GM12878 (cell line): ENCODE measurements at regions not wholly inside any gene's neighbourhood (a gene's known extent, or its start where the extent isn't known, plus 50 kb on each side); places are given as distances from the start of the nearest gene placed in this dataset.

Experiments used
- ATAC-seq: fragments of 200-7000 bp; cut with Tn5 transposase; 3 replicates; pipeline ENCODE4 v1.9.1; 2020; ENCODE audit warnings: mild to moderate bottlenecking, moderate library complexity
- BruUV-seq: library from RNA; stranded (reverse); fragments of 400-500 nt; replicated peaks from 2 replicates; lab custom pipeline; 2021; lab: Mats Ljungman, UMichigan
- CTCF ChIA-PET: fragments of 300-600 bp; sonication (Branson Sonifier 250); formaldehyde crosslinking; extraction: SDS; loops from one replicate; lab custom pipeline; 2021; ENCODE audit warnings: inconsistent platforms; lab: Yijun Ruan, JAX
- POLR2A ChIA-PET: fragments of 350-600 bp; formaldehyde crosslinking; extraction: SDS; loops from one replicate; lab custom pipeline; 2021; ENCODE audit warnings: inconsistent platforms; lab: Charles Lee
- RAD21 ChIA-PET: fragments of 300-600 bp; sonication (Branson Sonifier 250); formaldehyde crosslinking; loops from one replicate; lab custom pipeline; 2023; ENCODE audit warnings: antibody characterized with exemption; ENCODE audit not compliant: unreplicated experiment; lab: Charles Lee
- SMC1A ChIA-PET: fragments of 300-600 bp; sonication (Branson Sonifier 250); formaldehyde crosslinking; loops from one replicate; lab custom pipeline; 2023; ENCODE audit not compliant: unreplicated experiment, uncharacterized antibody; lab: Charles Lee
- DNase-seq: peaks from one replicate; pipeline ENCODE4 v3.0.0-alpha.2; 2011; ENCODE audit warnings: low read depth, low spot score
- FAIRE-seq: peaks from 3 replicates; lab custom pipeline; 2011; peaks lifted over from hg19 to GRCh38; lab: Jason Lieb, UNC
- H2AFZ ChIP-seq: 2 replicates; pipeline ENCODE4 v1.6.0; 2011; ENCODE audit warnings: low read depth, low read length, control low read depth; ENCODE audit not compliant: control insufficient read depth
- H3K27ac ChIP-seq: 2 replicates; pipeline ENCODE4 v1.5.1; 2011; ENCODE audit warnings: control low read depth; ENCODE audit not compliant: control insufficient read depth, insufficient read depth
- H3K27me3 ChIP-seq, 2 experiments: replicated peaks in 1 of 2; 2 replicates each; pipeline versions ENCODE4 v1.6.0 to v1.6.1; 2011; ENCODE audit warnings: low read length in 1 of 2; ENCODE audit not compliant: control insufficient read depth in 2 of 2, insufficient read depth in 2 of 2
- H3K36me3 ChIP-seq, 2 experiments: 2 replicates each; pipeline ENCODE4 v1.5.1; 2011; ENCODE audit warnings: low read length in 1 of 2; ENCODE audit not compliant: control insufficient read depth in 2 of 2, insufficient read depth in 2 of 2
- H3K4me1 ChIP-seq: 2 replicates; pipeline ENCODE4 v1.6.1; 2011; ENCODE audit warnings: mild to moderate bottlenecking, low read length, moderate library complexity, mixed read lengths; ENCODE audit not compliant: control insufficient read depth, insufficient read depth
- H3K4me2 ChIP-seq: 2 replicates; pipeline ENCODE4 v1.6.0; 2011; ENCODE audit warnings: control low read depth; ENCODE audit not compliant: control insufficient read depth, insufficient read depth
- H3K4me3 ChIP-seq: fragments of 200-600 bp; sonication (generic); 2 replicates; pipeline ENCODE4 v1.5.1; 2016
- H3K79me2 ChIP-seq: 2 replicates; pipeline ENCODE4 v1.6.0; 2011; ENCODE audit warnings: low read length; ENCODE audit not compliant: control insufficient read depth, insufficient read depth
- H3K9ac ChIP-seq: 2 replicates; pipeline ENCODE4 v1.8.0; 2011; ENCODE audit warnings: low read length, control low read depth, mixed read lengths; ENCODE audit not compliant: control insufficient read depth, insufficient read depth
- H3K9me3 ChIP-seq: replicated peaks from 3 replicates; pipeline ENCODE4 v1.5.1; 2011; ENCODE audit warnings: mild to moderate bottlenecking, low read length; ENCODE audit not compliant: control insufficient read depth, insufficient read depth
- H4K20me1 ChIP-seq: 2 replicates; pipeline ENCODE4 v1.6.0; 2011; ENCODE audit not compliant: control insufficient read depth, insufficient read depth
- MXI1 ChIP-seq: fragments of 150-350 bp; IDR thresholded peaks from 2 replicates; pipeline ENCODE4 v1.6.1; 2011; ENCODE audit warnings: low read depth, mild to moderate bottlenecking, inconsistent platforms, low read length, improper control_type of control experiment
- SUZ12 ChIP-seq: fragments of 200-600 bp; sonication (generic); IDR thresholded peaks from one replicate; pipeline ENCODE4 v1.6.1; 2018; ENCODE audit warnings: antibody characterized with exemption, mild to moderate bottlenecking; ENCODE audit not compliant: unreplicated experiment
- USF1 ChIP-seq: IDR thresholded peaks from 2 replicates; pipeline ENCODE4 v1.6.1; 2011; ENCODE audit warnings: borderline replicate concordance, low read depth, mild to moderate bottlenecking, moderate library complexity, mixed read lengths, low read length; ENCODE audit not compliant: insufficient read depth; ENCODE audit errors: extremely low read length
- ZZZ3 ChIP-seq: IDR thresholded peaks from 2 replicates; pipeline ENCODE4 v1.6.1; 2011; ENCODE audit warnings: low read depth; ENCODE audit not compliant: control insufficient read depth, insufficient read length
- WGBS: methylation state at CpG from one replicate; pipeline ENCODE4 v1.1.6; 2016; ENCODE audit warnings: low lambda C conversion rate; ENCODE audit not compliant: insufficient replicate concordance, insufficient coverage; ENCODE audit errors: missing lambda C conversion rate; 5-methylcytosine and 5-hydroxymethylcytosine counted together
- in situ Hi-C: fragments of 300-500 bp; cut with MboI; formaldehyde crosslinking; loops from 9 replicates; pipeline ENCODE4 v1.14.3; 2018; ENCODE audit warnings: mixed read lengths
- intact Hi-C: fragments of 100-400 bp; cut with micrococcal nuclease; formaldehyde crosslinking; loops from one replicate; pipeline ENCODE4 v1.14.2; 2022; ENCODE audit not compliant: unreplicated experiment
- TF ChIP-seq, protein P1 (sequence below): IDR thresholded peaks from 2 replicates; pipeline ENCODE4 v1.6.1; 2012; ENCODE audit warnings: improper control_type of control experiment, low read depth, low read length; ENCODE audit not compliant: insufficient replicate concordance
- TF ChIP-seq, protein P2 (sequence below): fragments of 450-650 bp; IDR thresholded peaks from 2 replicates; pipeline ENCODE4 v1.6.1; 2018; ENCODE audit warnings: mild to moderate bottlenecking, low read depth, moderate library complexity; ENCODE audit not compliant: partially characterized antibody
- TF ChIP-seq, protein P3 (sequence below): fragments of 450-650 bp; IDR thresholded peaks from 2 replicates; pipeline ENCODE4 v1.6.1; 2017; ENCODE audit warnings: mild to moderate bottlenecking, low read depth, inconsistent platforms; ENCODE audit not compliant: poor library complexity, severe bottlenecking

- TF ChIP-seq, protein P1, sequence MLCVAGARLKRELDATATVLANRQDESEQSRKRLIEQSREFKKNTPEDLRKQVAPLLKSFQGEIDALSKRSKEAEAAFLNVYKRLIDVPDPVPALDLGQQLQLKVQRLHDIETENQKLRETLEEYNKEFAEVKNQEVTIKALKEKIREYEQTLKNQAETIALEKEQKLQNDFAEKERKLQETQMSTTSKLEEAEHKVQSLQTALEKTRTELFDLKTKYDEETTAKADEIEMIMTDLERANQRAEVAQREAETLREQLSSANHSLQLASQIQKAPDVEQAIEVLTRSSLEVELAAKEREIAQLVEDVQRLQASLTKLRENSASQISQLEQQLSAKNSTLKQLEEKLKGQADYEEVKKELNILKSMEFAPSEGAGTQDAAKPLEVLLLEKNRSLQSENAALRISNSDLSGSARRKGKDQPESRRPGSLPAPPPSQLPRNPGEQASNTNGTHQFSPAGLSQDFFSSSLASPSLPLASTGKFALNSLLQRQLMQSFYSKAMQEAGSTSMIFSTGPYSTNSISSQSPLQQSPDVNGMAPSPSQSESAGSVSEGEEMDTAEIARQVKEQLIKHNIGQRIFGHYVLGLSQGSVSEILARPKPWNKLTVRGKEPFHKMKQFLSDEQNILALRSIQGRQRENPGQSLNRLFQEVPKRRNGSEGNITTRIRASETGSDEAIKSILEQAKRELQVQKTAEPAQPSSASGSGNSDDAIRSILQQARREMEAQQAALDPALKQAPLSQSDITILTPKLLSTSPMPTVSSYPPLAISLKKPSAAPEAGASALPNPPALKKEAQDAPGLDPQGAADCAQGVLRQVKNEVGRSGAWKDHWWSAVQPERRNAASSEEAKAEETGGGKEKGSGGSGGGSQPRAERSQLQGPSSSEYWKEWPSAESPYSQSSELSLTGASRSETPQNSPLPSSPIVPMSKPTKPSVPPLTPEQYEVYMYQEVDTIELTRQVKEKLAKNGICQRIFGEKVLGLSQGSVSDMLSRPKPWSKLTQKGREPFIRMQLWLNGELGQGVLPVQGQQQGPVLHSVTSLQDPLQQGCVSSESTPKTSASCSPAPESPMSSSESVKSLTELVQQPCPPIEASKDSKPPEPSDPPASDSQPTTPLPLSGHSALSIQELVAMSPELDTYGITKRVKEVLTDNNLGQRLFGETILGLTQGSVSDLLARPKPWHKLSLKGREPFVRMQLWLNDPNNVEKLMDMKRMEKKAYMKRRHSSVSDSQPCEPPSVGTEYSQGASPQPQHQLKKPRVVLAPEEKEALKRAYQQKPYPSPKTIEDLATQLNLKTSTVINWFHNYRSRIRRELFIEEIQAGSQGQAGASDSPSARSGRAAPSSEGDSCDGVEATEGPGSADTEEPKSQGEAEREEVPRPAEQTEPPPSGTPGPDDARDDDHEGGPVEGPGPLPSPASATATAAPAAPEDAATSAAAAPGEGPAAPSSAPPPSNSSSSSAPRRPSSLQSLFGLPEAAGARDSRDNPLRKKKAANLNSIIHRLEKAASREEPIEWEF = no peak
- TF ChIP-seq USF1 = no peak
- no peak for TF ChIP-seq MXI1
- no peak for TF ChIP-seq SUZ12
- TF ChIP-seq, all 136 proteins: peak for 0
Observed at GRCh38 chr3:124269619-124270018, 277.7 kb upstream of the ROPN1 start (continued).

DNA sequence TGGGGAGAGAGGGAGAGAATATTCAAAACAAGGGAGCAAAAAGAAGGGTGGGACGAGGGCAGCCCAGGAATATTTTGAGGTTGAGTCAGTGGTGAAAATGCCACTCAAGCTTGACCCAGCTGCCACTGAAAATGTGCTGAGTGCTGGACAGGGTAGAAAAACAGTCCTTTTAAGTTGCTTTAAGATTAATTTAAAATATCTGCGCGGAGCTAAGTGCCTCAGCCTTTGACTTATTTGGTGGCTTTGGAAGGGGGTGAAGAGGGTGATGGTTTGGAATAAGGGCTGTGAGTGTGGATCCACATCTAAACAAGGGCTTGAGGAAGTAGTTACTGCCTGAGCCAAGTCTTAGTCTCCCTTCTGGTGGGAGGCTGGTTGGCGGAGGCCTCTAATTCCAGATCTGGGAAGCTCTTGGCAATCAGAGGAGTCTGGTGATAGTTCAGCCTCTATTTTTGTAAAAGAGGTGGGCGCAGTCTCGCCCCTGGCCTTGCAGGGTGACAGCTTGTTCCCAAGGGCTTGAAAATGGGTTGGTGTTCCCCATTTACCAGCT, 280.8 kb upstream of the ROPN1 start:
- Histone ChIP-seq H3K27ac (no peak overlapping the region), H3K9ac (no peak overlapping the region), H3K4me3 (no peak overlapping the region), H3K79me2 (no peaks in the 10 kb centered on the region), H3K9me3 (no peaks in the 10 kb centered on the region), H3K4me1 (no peaks in the 10 kb centered on the region), H3K27me3 (no peaks in the 10 kb centered on the region; a peak in 1 of 4 replicates), H3K4me2 (no peak overlapping the region), H2AFZ (no peak overlapping the region), H3K36me3 (no peaks in the 10 kb centered on the region), H4K20me1 (no peaks in the 10 kb centered on the region)
- BruUV-seq = no TSS peak
- 40% methylated on average over 6 of the region's 6 CpGs for WGBS
- ChIA-PET POLR2A (no interaction called here), SMC1A (no interaction called here), CTCF (interaction anchor here (1.4 kb wide), 1 partner anchor 8 kb away, joined by 4 read pairs; no protein-coding TSS in a partner anchor), RAD21 (no interaction called here)
- intact Hi-C loops (no loop called here), in situ Hi-C loops (no loop called here)
- FAIRE-seq = no peak
- ATAC-seq = no peak
- no peak for DNase-seq
- TF ChIP-seq, protein P2, sequence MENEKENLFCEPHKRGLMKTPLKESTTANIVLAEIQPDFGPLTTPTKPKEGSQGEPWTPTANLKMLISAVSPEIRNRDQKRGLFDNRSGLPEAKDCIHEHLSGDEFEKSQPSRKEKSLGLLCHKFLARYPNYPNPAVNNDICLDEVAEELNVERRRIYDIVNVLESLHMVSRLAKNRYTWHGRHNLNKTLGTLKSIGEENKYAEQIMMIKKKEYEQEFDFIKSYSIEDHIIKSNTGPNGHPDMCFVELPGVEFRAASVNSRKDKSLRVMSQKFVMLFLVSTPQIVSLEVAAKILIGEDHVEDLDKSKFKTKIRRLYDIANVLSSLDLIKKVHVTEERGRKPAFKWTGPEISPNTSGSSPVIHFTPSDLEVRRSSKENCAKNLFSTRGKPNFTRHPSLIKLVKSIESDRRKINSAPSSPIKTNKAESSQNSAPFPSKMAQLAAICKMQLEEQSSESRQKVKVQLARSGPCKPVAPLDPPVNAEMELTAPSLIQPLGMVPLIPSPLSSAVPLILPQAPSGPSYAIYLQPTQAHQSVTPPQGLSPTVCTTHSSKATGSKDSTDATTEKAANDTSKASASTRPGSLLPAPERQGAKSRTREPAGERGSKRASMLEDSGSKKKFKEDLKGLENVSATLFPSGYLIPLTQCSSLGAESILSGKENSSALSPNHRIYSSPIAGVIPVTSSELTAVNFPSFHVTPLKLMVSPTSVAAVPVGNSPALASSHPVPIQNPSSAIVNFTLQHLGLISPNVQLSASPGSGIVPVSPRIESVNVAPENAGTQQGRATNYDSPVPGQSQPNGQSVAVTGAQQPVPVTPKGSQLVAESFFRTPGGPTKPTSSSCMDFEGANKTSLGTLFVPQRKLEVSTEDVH = no peak
- TF ChIP-seq, protein P3, sequence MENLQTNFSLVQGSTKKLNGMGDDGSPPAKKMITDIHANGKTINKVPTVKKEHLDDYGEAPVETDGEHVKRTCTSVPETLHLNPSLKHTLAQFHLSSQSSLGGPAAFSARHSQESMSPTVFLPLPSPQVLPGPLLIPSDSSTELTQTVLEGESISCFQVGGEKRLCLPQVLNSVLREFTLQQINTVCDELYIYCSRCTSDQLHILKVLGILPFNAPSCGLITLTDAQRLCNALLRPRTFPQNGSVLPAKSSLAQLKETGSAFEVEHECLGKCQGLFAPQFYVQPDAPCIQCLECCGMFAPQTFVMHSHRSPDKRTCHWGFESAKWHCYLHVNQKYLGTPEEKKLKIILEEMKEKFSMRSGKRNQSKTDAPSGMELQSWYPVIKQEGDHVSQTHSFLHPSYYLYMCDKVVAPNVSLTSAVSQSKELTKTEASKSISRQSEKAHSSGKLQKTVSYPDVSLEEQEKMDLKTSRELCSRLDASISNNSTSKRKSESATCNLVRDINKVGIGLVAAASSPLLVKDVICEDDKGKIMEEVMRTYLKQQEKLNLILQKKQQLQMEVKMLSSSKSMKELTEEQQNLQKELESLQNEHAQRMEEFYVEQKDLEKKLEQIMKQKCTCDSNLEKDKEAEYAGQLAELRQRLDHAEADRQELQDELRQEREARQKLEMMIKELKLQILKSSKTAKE = no peak
- no peak for TF ChIP-seq ZZZ3
